ENCODE measurements at regions not wholly inside any gene's neighbourhood (a gene's known extent, or its start where the extent isn't known, plus 50 kb on each side); places are given as distances from the start of the nearest gene placed in this dataset.

DNA sequence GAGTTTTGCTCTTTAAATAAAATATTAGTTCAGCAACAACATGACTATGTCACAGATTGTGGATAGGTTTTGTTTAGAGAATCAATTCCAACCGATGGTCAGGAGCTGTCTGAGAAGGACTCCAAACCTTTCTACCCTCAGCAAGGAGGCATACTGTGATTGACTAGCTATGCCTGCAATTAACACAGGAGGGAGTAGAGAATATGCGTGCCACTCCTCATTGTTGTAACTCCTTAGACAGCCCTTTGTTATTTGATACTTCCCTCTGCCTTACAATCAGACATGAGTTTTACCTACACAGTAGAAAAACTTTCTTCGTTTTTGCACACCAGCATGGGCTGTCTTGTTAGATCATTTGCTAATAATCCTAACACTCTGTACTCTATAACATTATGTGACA is 796.5 kb downstream of the PRIM2 start:
- TF ChIP-seq SP1 (IDR thresholded peaks at IDR 0.05) (no peak), FOXM1 (IDR thresholded peaks at IDR 0.05; ENCODE audit: borderline replicate concordance) (no peak), HDGF (IDR thresholded peaks at IDR 0.05; ENCODE audit: borderline replicate concordance) (no peak), FOXA1 (IDR thresholded peaks at IDR 0.05) (no peak), TARDBP (IDR thresholded peaks at IDR 0.05) (no peak), BHLHE40 (IDR thresholded peaks at IDR 0.05; ENCODE audit: borderline replicate concordance) (no peak), FOXK2 (IDR thresholded peaks at IDR 0.05) (no peak), ZNF384 (IDR thresholded peaks at IDR 0.05) (no peak)

Data from HEK293T (cell line).